NCI-H1092 treated with DMSO at 0.1 percent for 48 hours (cell line): ENCODE measurements at regions not wholly inside any gene's neighbourhood (a gene's known extent, or its start where the extent isn't known, plus 50 kb on each side); places are given as distances from the start of the nearest gene placed in this dataset.
"Not testable (repeated sequence)": the region's sequence is repeated elsewhere in the genome, so short reads cannot be mapped to it uniquely, and the experiment has no call there.

Source experiments
- DNase-seq: peaks from one replicate; lab custom pipeline; 2025; lab: John Stamatoyannopoulos, UW

- no peak for DNase-seq
Observed at GRCh38 chr7:131145770-131146169, 181.9 kb upstream of the MKLN1 start.

GRCh38 chr7:131147604-131148003 is 180.1 kb upstream of the MKLN1 start:
- DNase-seq, result no peak

DNA sequence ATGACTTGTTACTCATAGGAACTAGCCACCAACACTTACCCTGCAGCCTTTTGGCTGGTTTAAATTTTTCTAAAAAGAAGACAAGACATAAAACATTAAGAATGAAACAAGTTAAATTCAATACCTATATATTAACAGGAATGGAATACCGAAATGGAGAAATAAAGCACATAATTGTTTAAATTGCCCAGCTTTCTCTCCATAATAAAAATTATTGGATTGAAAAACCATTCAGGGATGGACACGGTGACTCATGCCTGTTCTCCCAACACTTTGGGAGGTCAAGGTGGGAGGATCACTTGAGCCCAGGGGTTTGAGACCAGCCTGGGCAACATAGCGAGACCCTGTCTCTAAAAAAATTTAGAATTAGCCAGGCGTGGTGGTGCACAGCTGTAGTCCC is 179.4 kb upstream of the MKLN1 start:
- no peak for DNase-seq

- no peak for DNase-seq
Observed at GRCh38 chr7:131148708-131149428, 178.8 kb upstream of the MKLN1 start.

DNA sequence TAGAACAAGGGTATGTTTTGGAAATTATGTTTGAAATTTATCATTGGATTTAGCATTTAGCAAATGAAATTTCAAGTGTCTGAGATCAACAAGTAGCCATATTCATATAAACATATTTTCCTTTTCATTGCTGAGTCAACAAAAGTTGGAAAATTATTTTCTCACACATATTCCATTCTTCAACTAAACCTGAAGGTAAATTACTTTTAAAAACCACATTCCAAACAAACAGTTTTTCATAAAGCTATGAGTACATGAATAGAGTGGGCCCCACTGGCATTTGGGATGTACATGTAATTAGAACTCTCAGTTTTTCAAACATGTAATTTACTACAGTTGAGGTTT is 178.3 kb upstream of the MKLN1 start:
- DNase-seq, result no peak

DNA sequence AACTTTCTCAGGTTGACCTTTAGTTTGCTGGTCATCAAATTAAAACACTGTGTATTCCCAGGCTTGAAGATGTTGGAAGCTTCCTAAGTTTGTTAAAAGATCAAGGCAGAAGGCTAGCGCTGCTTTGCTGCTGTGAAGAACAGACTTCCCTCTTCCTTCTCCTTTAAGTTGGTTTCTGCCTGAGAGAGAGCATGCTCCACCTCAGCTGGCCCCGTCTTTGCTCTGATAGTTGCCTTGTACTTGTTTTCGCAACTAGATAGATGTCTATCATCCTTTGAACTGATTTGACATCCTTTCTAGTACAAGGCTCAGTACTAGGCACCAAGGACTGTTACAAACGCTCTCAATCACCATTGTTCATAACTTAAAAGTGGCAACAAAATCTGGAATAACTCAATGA is 177.8 kb upstream of the MKLN1 start:
- no peak for DNase-seq

GRCh38 chr7:131151034-131151433 is 176.6 kb upstream of the MKLN1 start:
- no peak for DNase-seq

DNA sequence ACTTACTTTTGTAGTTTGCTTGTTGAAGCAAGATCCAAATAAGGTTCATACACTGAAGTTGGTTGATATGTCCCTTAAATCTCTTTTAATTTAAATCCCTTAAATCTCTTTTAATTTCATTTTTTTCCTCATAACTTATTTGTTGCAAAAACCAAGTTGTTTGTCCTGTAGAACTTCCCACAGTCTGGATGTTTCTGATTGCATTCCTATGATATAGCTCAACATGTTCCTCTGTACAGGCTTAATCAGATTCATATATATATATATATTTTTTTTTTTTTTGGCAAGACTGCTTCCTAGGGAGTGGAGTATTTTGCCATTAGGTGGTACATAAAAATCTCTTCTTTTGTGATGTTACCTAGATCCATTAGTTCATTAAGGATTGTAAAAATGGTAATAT is 174.9 kb upstream of the MKLN1 start:
- DNase-seq, result no peak

- no peak for DNase-seq
Observed at GRCh38 chr7:131154380-131154779, 173.3 kb upstream of the MKLN1 start.

GRCh38 chr7:131157530-131158243 is 170.0 kb upstream of the MKLN1 start:
- DNase-seq, result no peak

DNA sequence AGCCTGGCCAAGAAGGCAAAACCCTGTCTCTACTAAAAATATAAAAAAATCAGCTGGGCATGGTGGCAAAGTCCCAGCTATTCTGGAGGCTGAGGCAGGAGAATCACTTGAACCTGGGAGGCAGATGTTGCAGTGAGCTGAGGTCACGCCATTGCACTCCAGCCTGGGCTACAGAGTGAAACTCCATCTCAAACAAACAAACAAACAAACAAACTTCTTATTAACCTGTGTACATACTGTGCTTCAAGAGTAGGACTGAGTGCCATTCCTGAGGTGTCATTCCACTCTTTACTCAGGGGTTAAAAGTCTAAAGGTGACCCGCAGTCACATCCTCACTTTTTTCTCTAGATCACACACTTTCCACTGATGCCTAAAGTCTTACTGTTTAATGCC is 169.4 kb upstream of the MKLN1 start:
- DNase-seq, result not testable (repeated sequence)

- DNase-seq, result no peak
Observed at GRCh38 chr7:131159961-131160361, 167.7 kb upstream of the MKLN1 start.

DNA sequence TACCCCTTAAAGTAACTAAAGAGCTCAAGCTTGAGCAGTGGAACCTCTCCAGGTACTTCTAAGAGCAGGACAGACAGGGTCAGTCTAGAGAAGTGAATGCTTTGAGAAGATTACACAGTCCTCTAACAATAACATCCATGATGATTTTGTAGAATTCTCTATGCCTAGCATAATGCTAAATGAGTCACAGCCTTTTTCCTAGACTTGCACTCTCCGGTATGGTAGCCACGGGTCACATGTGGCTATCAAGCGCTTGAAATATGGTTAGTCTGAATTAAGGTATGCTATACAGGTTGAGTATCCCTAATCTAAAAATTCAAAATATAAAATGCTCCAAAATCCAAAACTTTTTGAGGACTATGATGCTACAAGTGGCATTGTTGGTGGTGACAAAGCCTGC is 166.6 kb upstream of the MKLN1 start:
- DNase-seq, result no peak

DNA sequence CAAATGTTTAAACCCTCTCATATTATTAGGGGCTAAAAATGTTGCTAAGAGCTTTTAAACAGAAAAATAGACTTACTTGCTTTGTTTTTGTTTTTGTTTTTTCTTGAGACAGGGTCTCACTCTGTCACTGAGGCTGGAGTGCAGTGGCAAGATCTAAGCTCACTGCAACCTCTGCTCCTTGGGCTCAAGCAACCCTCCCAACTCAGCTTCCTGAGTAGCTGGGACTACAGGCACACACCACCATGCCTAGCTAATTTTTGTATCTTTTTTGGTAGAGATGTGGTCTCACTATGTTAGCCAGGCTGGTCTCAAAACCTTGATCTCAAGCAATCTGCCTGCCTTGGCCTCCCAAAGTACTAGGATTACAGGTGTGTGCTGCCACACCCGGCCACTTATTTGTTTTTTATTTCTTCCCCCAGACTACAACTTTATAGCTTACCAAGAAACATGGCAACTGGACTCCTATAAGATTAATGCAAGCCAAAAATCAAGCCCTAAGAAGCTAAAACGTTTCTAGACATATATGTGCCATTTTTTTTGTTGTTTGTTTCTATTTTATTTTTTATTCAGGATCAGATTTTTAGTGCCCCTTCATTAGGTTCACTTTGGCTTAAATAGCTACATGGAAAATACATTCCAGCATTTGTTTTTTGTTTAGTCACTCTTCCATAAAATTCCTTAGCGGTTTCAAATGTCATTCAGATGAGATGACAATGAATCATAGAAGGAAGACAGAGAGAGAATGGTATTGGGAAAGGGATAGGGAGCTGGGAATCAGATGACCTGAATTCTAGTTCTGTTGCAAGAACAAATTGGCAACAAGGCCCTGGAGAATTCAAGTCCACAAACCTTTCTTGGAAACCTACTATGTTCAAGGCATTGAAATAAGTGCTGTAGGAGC is 163.4 kb upstream of the MKLN1 start:
- DNase-seq, result no peak

DNA sequence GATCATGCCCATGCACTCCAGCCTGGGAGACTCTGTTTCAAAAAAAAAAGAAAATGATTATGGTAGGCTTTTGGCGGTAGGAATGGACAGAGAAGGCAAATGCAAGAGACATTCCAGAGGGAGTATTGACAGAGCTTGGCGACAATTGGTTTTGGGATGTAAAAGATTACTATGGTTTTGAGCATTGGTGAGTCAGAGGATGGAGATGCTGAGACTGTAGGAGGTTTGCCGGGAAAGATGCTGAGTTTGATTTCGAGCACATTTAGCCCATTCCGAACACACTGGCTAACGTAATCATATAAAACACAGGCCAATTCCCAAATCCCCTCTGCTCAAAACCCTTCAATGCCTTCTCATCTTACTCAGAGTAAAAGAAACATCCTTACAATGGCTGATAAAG is 161.6 kb upstream of the MKLN1 start:
- no peak for DNase-seq

DNA sequence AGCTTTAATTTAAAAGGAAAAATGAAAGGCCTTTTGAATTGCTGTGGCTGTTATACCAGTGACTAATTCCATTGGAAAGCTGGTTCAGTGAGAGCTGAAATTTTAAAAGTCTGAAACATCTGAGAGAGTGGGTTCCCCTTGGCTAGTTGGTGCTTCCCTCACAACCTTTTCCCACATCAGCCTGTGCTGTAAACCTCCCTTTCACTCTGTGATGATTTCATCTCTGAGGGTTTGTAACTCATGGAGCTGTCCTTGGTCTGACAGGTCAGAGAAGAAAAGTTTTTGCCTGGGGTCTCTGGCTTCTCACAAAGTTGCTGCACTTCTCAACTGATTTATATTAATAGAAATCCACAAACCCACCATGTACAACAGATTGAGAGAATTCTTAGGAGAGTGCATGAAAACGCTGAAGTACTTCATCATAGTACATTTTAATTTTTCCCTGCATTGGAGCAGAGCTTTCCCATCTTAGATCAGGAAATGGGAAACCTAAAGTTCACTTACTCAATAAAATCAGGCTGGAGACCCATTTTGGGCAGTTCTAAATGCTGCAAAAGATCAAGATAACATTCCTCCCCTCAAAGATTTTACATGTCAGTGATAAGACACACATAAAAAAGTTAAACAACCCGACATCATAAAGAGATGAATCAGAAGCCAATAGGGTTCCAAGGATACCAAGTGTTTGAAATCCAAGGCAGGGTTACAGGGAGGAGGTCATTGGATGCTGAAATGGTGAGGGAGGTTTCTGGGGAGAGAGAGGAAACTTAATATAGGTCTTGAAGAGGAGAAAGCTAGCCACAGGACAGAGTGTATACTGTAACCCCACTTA is 157.0 kb upstream of the MKLN1 start:
- no peak for DNase-seq

DNA sequence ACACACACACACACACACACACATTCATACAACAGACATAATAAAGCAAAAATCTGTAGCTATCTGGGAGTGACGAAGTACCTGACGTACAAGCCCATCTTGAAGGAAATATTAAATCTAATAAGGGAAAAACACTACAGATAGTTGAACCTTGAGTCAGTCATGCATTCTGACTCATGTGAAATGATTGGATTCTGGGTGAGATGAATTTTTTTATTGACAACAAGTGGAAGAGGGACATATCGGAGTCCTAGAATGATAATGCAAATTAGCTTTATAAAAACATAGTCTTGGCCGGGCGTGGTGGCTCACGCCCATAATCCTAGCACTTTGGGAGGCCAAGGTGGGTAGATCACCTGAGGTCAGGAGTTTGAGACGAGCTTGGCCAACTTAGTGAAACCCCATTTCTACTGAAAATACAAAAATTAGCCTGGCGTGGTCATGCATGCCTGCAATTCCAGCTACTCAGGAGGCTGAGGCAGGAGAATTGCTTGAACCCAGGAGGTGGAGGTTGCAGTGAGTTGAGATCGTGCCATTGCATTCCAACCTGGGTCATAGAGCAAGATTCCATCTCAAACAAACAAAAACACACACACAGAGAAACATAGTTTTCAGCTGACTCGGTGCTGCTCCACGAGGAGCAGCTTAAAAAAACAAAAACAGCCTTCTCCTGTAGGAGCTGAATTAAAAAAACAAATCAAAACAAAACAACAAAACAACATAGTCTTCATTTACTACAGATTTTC is 154.4 kb upstream of the MKLN1 start:
- DNase-seq, result no peak

GRCh38 chr7:131174391-131174790 is 153.3 kb upstream of the MKLN1 start:
- no peak for DNase-seq

DNA sequence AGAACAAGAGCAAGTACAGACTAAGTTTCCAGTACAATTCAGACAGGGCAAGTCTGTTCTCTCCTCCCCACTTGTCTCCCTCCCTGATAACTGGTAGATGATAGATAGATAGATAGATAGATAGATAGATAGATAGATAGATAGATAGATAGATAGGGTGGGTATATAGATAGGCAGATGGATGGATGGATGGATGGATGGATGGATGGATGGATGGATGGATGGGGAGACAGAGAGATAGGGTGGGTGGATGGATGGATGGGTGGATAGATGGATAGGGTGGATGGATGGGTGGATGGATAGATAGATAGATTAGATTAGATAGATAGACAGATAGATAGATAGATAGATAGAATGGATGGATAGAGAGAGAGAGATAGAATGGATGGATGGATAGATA is 152.8 kb upstream of the MKLN1 start:
- no peak for DNase-seq

GRCh38 chr7:131182446-131183058 is 145.1 kb upstream of the MKLN1 start:
- DNase-seq, result no peak

DNA sequence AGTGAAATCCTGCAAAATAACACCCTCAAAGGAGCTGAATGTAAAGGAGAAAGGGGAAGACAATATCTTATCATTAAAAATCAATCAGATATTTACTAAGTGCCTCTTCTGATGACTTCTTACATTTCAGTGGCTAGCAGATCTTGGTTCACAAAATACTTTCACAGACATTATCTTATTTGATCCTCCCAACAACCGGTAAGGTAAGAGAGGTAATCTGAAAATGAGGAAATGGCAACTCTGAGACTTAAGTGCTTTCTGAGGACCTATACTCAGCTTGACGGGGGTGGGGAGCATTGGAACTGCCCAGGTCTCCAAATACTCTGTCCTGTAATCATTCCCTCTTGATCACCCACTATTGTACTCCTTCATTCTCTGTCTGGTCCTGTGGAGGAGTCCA is 144.6 kb upstream of the MKLN1 start:
- no peak for DNase-seq
